ENCODE measurements at regions not wholly inside any gene's neighbourhood (a gene's known extent, or its start where the extent isn't known, plus 50 kb on each side); places are given as distances from the start of the nearest gene placed in this dataset.
"Not testable (repeated sequence)": the region's sequence is repeated elsewhere in the genome, so short reads cannot be mapped to it uniquely, and the experiment has no call there.

DNA sequence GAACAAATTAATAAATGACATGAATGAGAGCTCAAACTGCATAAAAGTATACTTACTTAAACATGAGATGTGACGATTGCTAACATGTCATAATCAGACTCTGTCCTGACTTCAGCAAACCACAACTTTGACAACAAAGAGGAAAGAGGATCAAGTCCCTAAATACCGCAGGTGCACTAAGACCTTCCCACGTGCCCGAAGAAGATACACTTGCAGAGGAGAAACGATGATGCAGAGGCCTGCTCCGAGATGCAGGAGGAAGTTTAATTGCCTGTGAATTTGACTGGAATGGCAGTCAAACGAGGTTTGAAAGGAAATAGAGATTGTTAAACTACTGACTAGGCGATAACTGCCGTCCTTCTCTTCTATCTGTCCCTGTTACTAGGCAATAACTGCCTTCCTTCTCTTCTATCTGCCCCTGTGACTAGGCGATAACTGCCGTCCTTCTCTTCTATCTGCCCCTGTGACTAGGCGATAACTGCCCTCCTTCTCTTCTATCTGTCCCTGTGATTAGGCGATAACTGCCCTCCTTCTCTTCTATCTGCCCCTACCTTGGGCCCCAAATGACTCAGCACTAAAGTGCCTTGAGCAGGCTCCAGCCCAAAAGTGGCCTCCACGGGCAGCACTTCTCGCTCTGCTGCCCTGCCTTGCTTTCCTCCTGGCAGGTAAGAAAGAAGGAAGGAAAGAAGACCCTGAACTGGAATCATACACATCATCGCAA lies 2226.0 kb upstream of the DEFB115 start:
- in situ Hi-C loops (cut with HindIII; ENCODE audit: low pct_unique_long_range_greater_than_20kb, low sequenced_read_pairs); DNase-seq (ENCODE audit: low read depth, low spot score): not testable (repeated sequence)

GRCh38 chr20:29044239-29044638 lies 2213.2 kb upstream of the DEFB115 start:
- in situ Hi-C loops (cut with HindIII; ENCODE audit: low pct_unique_long_range_greater_than_20kb, low sequenced_read_pairs): not testable (repeated sequence)
- peak; percentile 30 for DNase-seq (ENCODE audit: low read depth, low spot score)

DNA sequence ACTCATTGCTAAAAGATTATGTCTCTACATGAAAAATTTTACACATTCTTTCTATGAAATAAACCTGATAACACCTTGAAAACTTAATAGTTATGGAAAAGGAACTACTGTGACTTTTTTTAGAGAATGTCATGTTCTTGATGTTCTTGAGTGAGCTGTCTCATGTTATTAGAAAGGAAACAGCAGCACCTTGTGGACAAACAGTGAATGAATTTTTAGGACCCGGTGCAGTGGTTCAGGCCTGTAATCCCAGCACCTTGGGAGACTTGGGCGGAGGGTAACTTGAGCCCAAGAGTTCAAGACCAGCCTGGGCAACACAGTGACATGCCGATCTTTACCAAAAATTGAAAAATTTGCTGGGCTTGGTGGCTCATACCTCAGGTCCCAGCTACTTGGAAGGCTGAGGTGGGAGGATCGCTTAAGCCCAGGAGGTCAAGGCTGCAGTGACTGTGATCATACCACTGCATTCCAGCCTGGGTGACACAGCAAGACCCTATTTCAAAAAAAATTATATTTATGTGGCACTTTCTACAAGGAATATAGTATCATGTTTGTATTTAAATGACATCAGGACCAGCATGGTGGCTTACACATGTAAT lies 2207.4 kb upstream of the DEFB115 start:
- peak; percentile 92 for DNase-seq (ENCODE audit: low read depth, low spot score)
- in situ Hi-C loops (cut with HindIII; ENCODE audit: low pct_unique_long_range_greater_than_20kb, low sequenced_read_pairs): not testable (repeated sequence)

DNA sequence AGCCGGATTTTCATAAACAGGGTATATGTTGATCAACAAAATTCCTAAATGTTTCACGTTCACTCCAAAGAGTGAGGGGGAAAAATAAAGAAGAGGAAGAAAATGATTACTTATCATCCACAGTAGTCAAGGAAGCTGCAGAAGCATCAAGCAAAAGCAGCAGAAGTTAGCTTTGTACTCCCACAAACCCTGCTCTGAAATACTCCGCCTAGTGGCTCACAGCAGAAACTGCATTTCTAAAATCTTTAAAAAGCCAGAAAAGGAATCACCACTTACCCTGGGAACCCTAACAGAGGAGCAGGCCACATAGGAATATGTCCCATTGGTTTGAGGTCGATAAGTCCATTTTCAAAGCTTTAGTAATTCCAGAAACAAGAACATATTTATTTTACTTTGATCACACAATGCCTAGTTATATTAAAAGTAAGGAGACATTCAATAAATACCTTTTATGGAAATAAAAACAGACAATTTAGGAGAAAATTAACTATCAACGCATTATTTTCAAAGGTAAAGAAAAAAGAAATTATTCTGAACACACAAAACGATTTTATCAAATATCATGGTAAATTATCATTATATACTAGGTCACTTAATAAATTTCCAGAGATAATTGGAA lies 2199.5 kb upstream of the DEFB115 start:
- in situ Hi-C loops (cut with HindIII; ENCODE audit: low pct_unique_long_range_greater_than_20kb, low sequenced_read_pairs): not testable (repeated sequence)
- DNase-seq (ENCODE audit: low read depth, low spot score): peak; percentile 73

DNA sequence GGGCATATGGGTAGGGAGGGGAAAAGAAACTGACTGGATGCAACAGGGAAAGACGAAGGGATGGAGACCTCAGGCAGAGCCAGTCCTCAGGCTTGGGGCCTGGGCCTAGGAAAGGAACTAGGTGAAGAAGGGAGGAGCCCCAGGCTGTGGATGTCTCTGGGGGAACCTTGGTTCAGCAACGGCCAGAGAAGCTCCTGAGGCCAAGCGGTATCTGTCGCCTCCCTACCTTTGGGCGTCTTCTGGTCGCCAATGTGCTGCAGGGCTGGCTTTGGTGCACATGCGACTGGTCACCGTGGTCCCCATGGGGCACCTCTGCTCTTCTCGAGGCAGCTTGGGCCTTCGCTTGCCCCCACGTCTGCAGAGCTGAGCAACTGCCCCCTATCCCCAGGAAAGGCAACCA lies 2195.0 kb upstream of the DEFB115 start:
- in situ Hi-C loops (cut with HindIII; ENCODE audit: low pct_unique_long_range_greater_than_20kb, low sequenced_read_pairs); DNase-seq (ENCODE audit: low read depth, low spot score): not testable (repeated sequence)

- in situ Hi-C loops (cut with HindIII; ENCODE audit: low pct_unique_long_range_greater_than_20kb, low sequenced_read_pairs); DNase-seq (ENCODE audit: low read depth, low spot score): not testable (repeated sequence)
These were observed 2191.1 kb upstream of the DEFB115 start for GRCh38 chr20:29066341-29066740.

GRCh38 chr20:29073640-29074039 lies 2183.8 kb upstream of the DEFB115 start:
- DNase-seq (ENCODE audit: low read depth, low spot score); in situ Hi-C loops (cut with HindIII; ENCODE audit: low pct_unique_long_range_greater_than_20kb, low sequenced_read_pairs): not testable (repeated sequence)

DNA sequence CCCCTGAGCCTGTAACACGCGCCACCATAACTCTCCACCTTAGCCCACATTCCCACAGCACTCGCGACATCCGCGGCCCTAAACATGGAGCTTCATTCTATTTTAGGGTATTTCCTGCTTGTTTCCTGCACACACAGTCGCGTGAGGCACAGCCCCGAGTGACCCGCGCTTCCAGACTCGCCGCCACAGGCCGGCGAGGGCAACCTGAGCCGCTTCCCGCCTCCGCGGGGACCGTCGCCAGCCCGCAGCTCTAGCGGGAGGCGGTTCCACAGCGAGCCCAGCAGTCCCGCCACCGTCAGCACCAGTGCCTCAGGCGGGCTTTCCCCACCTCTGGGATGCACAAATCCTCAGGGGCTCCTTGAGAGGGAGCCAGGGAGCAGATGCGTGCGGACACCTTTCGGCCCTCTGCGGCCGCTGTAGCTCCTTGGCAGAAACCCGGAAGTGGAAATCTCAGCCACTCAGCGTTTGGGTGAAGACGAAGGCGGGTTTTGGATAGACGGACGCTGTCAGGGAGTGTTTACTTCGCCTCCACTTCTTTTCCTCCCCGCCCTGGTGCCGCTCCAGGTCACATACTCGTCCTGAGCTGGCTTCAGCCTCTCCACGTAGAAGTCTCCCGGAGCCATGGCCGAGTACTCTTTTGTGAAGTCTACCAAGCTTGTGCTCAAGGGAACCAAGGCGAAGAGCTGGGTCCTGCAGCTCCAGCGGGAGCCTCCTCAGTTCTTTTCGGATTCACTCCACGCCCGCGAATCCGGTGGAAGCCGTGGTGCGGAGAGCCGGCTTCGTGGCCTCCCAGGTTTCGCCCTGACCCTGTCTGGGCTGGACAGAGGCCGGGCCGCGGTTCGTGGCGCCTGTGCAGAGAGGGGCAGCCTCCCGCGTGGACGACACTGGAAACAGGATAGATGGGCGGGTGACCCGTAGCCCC lies 2177.4 kb upstream of the DEFB115 start:
- in situ Hi-C loops (cut with HindIII; ENCODE audit: low pct_unique_long_range_greater_than_20kb, low sequenced_read_pairs): no loop called here
- DNase-seq (ENCODE audit: low read depth, low spot score): peak; percentile 94

DNA sequence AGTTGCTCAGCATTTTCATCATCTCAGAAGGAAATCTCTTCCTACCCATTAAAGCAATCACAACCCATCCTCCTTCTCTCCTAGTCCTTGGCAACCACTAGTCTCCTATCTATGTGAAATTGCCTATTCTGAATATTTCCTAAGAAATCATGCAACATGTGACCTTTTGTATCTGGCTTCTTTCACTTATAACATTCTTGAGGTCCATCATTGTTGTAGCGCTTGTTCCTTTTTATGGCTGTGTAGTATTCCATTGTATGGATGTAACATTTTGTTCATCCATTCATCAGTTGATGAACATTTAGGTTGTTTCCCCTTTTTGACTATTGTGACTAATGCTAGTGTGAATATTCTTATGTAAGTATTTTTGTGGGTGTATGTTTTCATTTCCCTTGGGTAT lies 2175.8 kb upstream of the DEFB115 start:
- DNase-seq (ENCODE audit: low read depth, low spot score); in situ Hi-C loops (cut with HindIII; ENCODE audit: low pct_unique_long_range_greater_than_20kb, low sequenced_read_pairs): not testable (repeated sequence)

- DNase-seq (ENCODE audit: low read depth, low spot score): no peak
- in situ Hi-C loops (cut with HindIII; ENCODE audit: low pct_unique_long_range_greater_than_20kb, low sequenced_read_pairs): no loop called here
These were observed 2171.8 kb upstream of the DEFB115 start for GRCh38 chr20:29085625-29086024.

- in situ Hi-C loops (cut with HindIII; ENCODE audit: low pct_unique_long_range_greater_than_20kb, low sequenced_read_pairs); DNase-seq (ENCODE audit: low read depth, low spot score): not testable (repeated sequence)
These were observed 2171.2 kb upstream of the DEFB115 start for GRCh38 chr20:29086145-29086718.

GRCh38 chr20:29086938-29087337 lies 2170.5 kb upstream of the DEFB115 start:
- in situ Hi-C loops (cut with HindIII; ENCODE audit: low pct_unique_long_range_greater_than_20kb, low sequenced_read_pairs): no loop called here
- no peak for DNase-seq (ENCODE audit: low read depth, low spot score)

DNA sequence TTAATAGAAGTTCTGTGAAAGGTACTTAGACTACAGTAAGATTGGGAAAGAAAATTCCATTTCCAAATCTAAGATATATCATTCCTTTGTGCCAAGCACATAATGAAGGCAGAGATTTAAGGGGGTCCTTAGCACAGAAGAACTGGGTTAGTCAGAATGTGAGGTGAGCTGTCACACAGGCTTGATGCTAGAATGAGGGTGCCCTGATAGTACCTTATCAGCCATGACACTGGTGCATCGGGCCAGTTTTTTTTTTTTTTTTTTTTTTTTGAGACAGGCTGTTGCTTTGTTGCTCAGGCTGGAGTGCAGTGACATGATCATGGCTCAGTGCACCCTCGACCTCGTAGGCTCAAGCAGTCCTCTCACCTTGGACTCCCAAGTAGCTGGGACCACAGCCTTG lies 2169.6 kb upstream of the DEFB115 start:
- in situ Hi-C loops (cut with HindIII; ENCODE audit: low pct_unique_long_range_greater_than_20kb, low sequenced_read_pairs); DNase-seq (ENCODE audit: low read depth, low spot score): not testable (repeated sequence)

GRCh38 chr20:29088472-29088871 lies 2169.0 kb upstream of the DEFB115 start:
- peak; percentile 55 for DNase-seq (ENCODE audit: low read depth, low spot score)
- in situ Hi-C loops (cut with HindIII; ENCODE audit: low pct_unique_long_range_greater_than_20kb, low sequenced_read_pairs): not testable (repeated sequence)

- DNase-seq (ENCODE audit: low read depth, low spot score); in situ Hi-C loops (cut with HindIII; ENCODE audit: low pct_unique_long_range_greater_than_20kb, low sequenced_read_pairs): not testable (repeated sequence)
These were observed 2168.1 kb upstream of the DEFB115 start for GRCh38 chr20:29089409-29089808.

DNA sequence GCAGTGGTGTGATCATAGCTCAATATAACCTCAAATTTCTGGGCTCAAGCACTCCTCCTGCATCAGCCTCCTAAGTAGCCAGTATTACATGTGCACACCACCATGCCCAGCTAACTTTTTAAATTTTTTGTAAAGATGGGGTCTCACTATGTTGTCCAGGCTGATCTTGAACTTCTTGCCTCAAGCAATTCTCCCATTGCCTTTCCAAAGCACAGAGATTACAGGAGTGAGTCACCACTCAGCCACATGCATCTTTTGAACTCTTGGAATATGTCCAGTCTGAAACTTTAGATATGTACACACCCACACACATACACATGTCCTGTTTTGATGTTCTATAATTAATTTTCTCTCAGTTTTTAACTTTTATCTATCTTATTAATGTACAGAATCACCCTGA lies 2163.5 kb upstream of the DEFB115 start:
- in situ Hi-C loops (cut with HindIII; ENCODE audit: low pct_unique_long_range_greater_than_20kb, low sequenced_read_pairs); DNase-seq (ENCODE audit: low read depth, low spot score): not testable (repeated sequence)

DNA sequence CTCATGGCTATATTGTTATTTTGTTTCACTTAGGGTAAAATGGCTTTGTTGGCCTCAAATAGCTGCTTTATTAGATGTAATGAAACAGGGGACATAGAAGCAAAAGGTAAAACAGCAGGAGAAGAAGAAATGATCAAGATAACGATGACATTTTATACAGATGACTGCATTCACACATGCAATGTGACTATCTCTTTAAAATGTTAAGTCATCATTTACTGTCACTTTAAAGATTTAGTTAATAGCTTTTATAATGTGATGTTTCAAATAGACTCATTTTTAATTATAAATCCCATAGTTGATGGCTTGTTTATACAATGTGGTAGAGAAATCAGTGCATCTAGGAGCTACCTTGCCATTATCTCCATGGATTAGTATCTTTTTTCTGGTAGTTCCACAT lies 2160.8 kb upstream of the DEFB115 start:
- in situ Hi-C loops (cut with HindIII; ENCODE audit: low pct_unique_long_range_greater_than_20kb, low sequenced_read_pairs); DNase-seq (ENCODE audit: low read depth, low spot score): not testable (repeated sequence)
